Nephron progenitor cell (in vitro differentiated cells): ENCODE measurements at regions not wholly inside any gene's neighbourhood (a gene's known extent, or its start where the extent isn't known, plus 50 kb on each side); places are given as distances from the start of the nearest gene placed in this dataset.

Experiments used
- DNase-seq: peaks from one replicate; pipeline ENCODE4 v3.0.0; 2021
- H3K27ac Mint-ChIP-seq: 2 replicates; pipeline ENCODE4 v1.8.0; 2021; ENCODE audit warnings: mild to moderate bottlenecking, moderate library complexity, mixed read lengths
- H3K27me3 Mint-ChIP-seq: 2 replicates; pipeline ENCODE4 v1.8.0; 2021; ENCODE audit warnings: mild to moderate bottlenecking, low read depth, mixed read lengths; ENCODE audit not compliant: poor library complexity
- H3K36me3 Mint-ChIP-seq: 2 replicates; pipeline ENCODE4 v1.8.0; 2021; ENCODE audit warnings: low read depth, mixed read lengths
- H3K4me1 Mint-ChIP-seq: 2 replicates; pipeline ENCODE4 v1.8.0; 2021; ENCODE audit warnings: mixed read lengths
- H3K4me3 Mint-ChIP-seq: 2 replicates; pipeline ENCODE4 v1.8.0; 2021; ENCODE audit warnings: mild to moderate bottlenecking, moderate library complexity, mixed read lengths
- H3K9me3 Mint-ChIP-seq: 2 replicates; pipeline ENCODE4 v1.8.0; 2021; ENCODE audit warnings: mild to moderate bottlenecking, moderate library complexity, mixed read lengths
- TF ChIP-seq, protein P1 (sequence below): fragments of 200-600 bp; sonication (generic); IDR thresholded peaks from 2 replicates; pipeline ENCODE4 v1.5.0; 2021; ENCODE audit warnings: antibody characterized with exemption

- TF ChIP-seq, protein P1, sequence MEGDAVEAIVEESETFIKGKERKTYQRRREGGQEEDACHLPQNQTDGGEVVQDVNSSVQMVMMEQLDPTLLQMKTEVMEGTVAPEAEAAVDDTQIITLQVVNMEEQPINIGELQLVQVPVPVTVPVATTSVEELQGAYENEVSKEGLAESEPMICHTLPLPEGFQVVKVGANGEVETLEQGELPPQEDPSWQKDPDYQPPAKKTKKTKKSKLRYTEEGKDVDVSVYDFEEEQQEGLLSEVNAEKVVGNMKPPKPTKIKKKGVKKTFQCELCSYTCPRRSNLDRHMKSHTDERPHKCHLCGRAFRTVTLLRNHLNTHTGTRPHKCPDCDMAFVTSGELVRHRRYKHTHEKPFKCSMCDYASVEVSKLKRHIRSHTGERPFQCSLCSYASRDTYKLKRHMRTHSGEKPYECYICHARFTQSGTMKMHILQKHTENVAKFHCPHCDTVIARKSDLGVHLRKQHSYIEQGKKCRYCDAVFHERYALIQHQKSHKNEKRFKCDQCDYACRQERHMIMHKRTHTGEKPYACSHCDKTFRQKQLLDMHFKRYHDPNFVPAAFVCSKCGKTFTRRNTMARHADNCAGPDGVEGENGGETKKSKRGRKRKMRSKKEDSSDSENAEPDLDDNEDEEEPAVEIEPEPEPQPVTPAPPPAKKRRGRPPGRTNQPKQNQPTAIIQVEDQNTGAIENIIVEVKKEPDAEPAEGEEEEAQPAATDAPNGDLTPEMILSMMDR, result no peak
- Mint-ChIP-seq H3K27me3 (no peaks in the 10 kb centered on the region), H3K27ac (no peak overlapping the region), H3K36me3 (peaks cover 9% of the 10 kb centered on the region), H3K4me1 (peaks cover 17% of the 10 kb centered on the region), H3K4me3 (no peak overlapping the region), H3K9me3 (no peaks in the 10 kb centered on the region)
- DNase-seq, result no peak
These were observed 68.9 kb downstream of the PEX11G start for GRCh38 chr19:7419777-7420439.

GRCh38 chr19:7421941-7422744, 66.7 kb downstream of the PEX11G start:
- Mint-ChIP-seq H3K4me1 (peaks cover 8% of the 10 kb centered on the region), H3K9me3 (no peaks in the 10 kb centered on the region)

More at GRCh38 chr19:7421941-7422744, 66.7 kb downstream of the PEX11G start:
- Mint-ChIP-seq H3K4me3 (no peak overlapping the region), H3K27me3 (no peaks in the 10 kb centered on the region), H3K27ac (peak overlapping the region; percentile 17), H3K36me3 (peaks cover 9% of the 10 kb centered on the region)
- DNase-seq, result no peak
- TF ChIP-seq, protein P1, result no peak
